Ishikawa (cell line): ENCODE measurements at regions not wholly inside any gene's neighbourhood (a gene's known extent, or its start where the extent isn't known, plus 50 kb on each side); places are given as distances from the start of the nearest gene placed in this dataset.

Source experiments
- CEBPB ChIP-seq: IDR thresholded peaks from 2 replicates; pipeline ENCODE4 v1.6.1; 2012
- CREB1 ChIP-seq: IDR thresholded peaks from 2 replicates; pipeline ENCODE4 v1.6.1; 2012; ENCODE audit warnings: low read depth
- EGR1 ChIP-seq: IDR thresholded peaks from 2 replicates; pipeline ENCODE4 v1.6.1; 2012
- EP300 ChIP-seq: IDR thresholded peaks from 2 replicates; pipeline ENCODE4 v1.6.1; 2012; ENCODE audit warnings: borderline replicate concordance
- FOXM1 ChIP-seq: IDR thresholded peaks from 2 replicates; pipeline ENCODE4 v1.6.1; 2012; ENCODE audit warnings: low read depth, borderline replicate concordance
- NFIC ChIP-seq: IDR thresholded peaks from 2 replicates; pipeline ENCODE4 v1.6.1; 2012
- RAD21 ChIP-seq: IDR thresholded peaks from 2 replicates; pipeline ENCODE4 v1.6.1; 2012; ENCODE audit warnings: low read depth
- REST ChIP-seq: IDR thresholded peaks from 2 replicates; pipeline ENCODE4 v1.6.1; 2012; ENCODE audit warnings: low read depth, mild to moderate bottlenecking
- TAF1 ChIP-seq: IDR thresholded peaks from 2 replicates; pipeline ENCODE4 v1.6.1; 2012; ENCODE audit warnings: low read depth, mild to moderate bottlenecking
- TCF12 ChIP-seq: IDR thresholded peaks from 2 replicates; pipeline ENCODE4 v1.6.1; 2012; ENCODE audit warnings: low read depth
- TEAD4 ChIP-seq: IDR thresholded peaks from 2 replicates; pipeline ENCODE4 v1.6.1; 2012
- YY1 ChIP-seq: IDR thresholded peaks from 2 replicates; pipeline ENCODE4 v1.6.1; 2012; ENCODE audit warnings: low read depth
- ZBTB7A ChIP-seq: IDR thresholded peaks from 2 replicates; pipeline ENCODE4 v1.6.1; 2012; ENCODE audit warnings: low read depth
- TF ChIP-seq, protein P1 (sequence below): IDR thresholded peaks from 2 replicates; pipeline ENCODE4 v1.6.1; 2012
- TF ChIP-seq, protein P2 (sequence below): IDR thresholded peaks from 2 replicates; pipeline ENCODE4 v1.6.1; 2012

DNA sequence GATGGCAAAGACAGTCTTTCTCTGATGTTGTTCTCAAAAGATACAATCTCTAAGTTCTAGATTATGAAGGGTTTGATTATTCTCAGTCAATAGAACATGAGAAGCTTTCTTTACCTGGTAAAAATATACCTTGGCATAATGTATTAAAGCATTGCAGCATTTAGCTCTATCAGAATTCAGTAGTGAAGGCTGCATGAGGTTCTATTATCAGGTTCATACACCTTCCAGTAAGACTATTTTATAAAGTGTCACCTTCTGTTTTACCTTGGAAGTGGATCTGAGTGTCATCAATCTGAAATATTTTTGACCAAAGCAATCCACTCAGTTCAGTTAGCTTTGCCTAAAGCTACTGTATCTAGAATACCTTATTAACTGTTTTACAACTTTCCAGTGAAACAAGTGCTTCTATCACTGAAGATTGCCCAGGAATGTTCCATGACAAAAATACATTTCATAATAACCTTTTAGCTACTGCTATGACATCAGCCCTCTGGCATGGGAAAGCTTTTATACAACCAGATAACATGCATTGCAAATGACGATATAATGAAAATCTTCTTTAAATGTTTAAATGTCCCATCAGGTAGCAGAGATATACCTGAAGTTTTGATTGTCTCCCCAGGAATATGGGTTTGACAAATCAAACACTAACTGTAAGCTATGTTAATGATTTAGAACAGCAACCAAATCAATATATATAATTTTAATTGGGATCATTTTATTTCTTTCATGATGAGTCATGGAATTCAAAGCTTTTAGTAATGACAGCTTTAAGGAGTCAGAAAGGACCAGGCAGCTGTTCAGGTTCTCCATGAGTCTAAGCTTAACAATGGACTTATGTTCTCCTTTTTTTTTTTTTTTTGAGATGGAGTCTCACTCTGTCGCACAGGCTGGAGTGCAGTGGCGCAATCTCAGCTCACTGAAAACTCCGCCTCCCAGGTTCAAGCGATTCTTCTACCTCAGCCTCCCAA, 72.2 kb downstream of the UFM1 start:
- TF ChIP-seq TAF1 (no peak), RAD21 (no peak), TEAD4 (no peak)
- TF ChIP-seq, protein P1, sequence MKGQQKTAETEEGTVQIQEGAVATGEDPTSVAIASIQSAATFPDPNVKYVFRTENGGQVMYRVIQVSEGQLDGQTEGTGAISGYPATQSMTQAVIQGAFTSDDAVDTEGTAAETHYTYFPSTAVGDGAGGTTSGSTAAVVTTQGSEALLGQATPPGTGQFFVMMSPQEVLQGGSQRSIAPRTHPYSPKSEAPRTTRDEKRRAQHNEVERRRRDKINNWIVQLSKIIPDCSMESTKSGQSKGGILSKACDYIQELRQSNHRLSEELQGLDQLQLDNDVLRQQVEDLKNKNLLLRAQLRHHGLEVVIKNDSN: no peak

DNA sequence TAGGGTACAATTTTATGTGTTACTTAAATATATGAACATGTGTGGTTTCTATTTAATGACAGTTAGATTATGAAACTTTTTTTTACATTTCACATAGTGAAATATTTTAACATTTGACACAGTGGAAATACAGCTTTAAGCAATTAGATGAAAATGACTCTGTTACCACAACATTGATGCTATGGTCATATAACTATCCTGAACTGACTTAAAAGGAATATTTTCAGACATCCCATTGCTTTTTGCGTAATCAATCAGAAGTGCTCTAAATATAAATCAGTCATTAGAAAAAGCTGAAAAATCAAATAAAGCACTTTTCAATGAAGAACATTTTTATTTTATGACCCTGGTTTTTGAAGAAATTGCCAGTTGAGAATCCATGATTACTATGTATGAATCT, 80.3 kb downstream of the UFM1 start:
- no peak for TF ChIP-seq RAD21
- no peak for TF ChIP-seq FOXM1
- no peak for TF ChIP-seq TEAD4
- no peak for TF ChIP-seq NFIC
- no peak for TF ChIP-seq TCF12

DNA sequence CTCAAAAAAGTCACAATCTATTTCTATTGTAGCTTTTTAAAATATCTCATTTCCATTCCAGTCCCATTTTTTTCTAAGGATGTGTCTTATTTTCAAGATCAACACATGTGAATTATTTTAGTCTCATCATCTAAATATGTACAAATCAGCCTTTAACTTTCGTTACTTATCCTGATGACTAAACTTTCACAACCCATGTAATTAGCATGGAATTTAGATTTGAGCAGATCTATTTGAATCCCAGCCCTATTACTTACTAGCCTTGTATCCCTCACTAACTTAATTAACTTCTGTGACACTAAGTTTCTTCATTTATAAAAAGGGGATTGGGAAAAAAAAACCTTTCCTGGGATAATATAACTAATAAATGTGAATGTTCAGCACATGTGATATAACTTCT, 81.1 kb downstream of the UFM1 start:
- TF ChIP-seq, protein P2, sequence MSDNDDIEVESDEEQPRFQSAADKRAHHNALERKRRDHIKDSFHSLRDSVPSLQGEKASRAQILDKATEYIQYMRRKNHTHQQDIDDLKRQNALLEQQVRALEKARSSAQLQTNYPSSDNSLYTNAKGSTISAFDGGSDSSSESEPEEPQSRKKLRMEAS: no peak
- TF ChIP-seq EP300 (no peak), TEAD4 (no peak), FOXM1 (no peak), TCF12 (no peak), ZBTB7A (no peak), EGR1 (no peak), CREB1 (no peak), CEBPB (no peak), TAF1 (no peak), NFIC (no peak), REST (no peak), YY1 (no peak), RAD21 (no peak)
- TF ChIP-seq, protein P1: no peak

GRCh38 chr13:38440666-38441065, 91.0 kb downstream of the UFM1 start:
- TF ChIP-seq EGR1: no peak
- no peak for TF ChIP-seq REST
- no peak for TF ChIP-seq TEAD4
- no peak for TF ChIP-seq CEBPB
- no peak for TF ChIP-seq RAD21
- no peak for TF ChIP-seq EP300
- TF ChIP-seq YY1: no peak
- TF ChIP-seq CREB1: no peak
- TF ChIP-seq, protein P1: no peak
- TF ChIP-seq, protein P2: no peak
- TF ChIP-seq FOXM1: no peak
- TF ChIP-seq ZBTB7A: no peak
- no peak for TF ChIP-seq TCF12

- no peak for TF ChIP-seq CREB1
Observed at GRCh38 chr13:38444904-38445303, 95.3 kb downstream of the UFM1 start.

DNA sequence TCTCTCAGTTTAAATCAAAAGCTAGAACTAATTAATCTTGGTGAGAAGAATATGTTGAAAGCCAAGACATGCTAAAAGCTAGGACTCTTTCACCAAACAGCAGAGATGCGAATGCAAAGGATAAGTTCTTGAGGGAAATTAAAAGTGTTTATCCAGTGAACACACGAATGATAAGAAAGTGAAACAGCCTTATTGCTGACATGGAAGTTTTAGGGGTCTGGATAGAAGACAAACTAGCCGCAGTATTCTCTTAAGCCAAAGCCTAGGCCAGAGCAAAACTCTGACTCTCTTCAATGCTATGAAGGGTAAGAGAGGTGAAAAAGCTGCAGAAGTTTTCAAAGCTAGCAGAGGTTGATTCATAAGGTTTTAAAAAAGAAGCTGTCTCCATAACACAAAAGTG, 103.0 kb downstream of the UFM1 start:
- TF ChIP-seq ZBTB7A: no peak
- no peak for TF ChIP-seq YY1
- TF ChIP-seq, protein P1: no peak
- TF ChIP-seq TAF1: no peak
- no peak for TF ChIP-seq EP300
- TF ChIP-seq CREB1: no peak
- TF ChIP-seq FOXM1: no peak
- TF ChIP-seq NFIC: no peak
- TF ChIP-seq TCF12: no peak
- no peak for TF ChIP-seq TEAD4
- TF ChIP-seq CEBPB: no peak
- TF ChIP-seq RAD21: no peak
